Small intestine (tissue), 7 donors: ENCODE measurements at regions not wholly inside any gene's neighbourhood (a gene's known extent, or its start where the extent isn't known, plus 50 kb on each side); places are given as distances from the start of the nearest gene placed in this dataset.

Experiments
- DNase-seq, 2 donors: peaks; one replicate each; pipeline versions ENCODE4 v3.0.0 to v3.0.0-alpha.2; 2013
- FAIRE-seq: peaks from 2 replicates; lab custom pipeline; 2012; peaks lifted over from hg19 to GRCh38; lab: Jason Lieb, UNC
- H3K27ac ChIP-seq, 3 donors: one replicate each; pipeline ENCODE4 v1.5.1; 2013; ENCODE audit warnings: low read length in 2 of 3, mild to moderate bottlenecking in 2 of 3, control low read depth in 1 of 3, inconsistent platforms in 1 of 3, low read depth in 1 of 3, moderate library complexity in 1 of 3
- H3K27me3 ChIP-seq, 3 donors: one replicate each; pipeline ENCODE4 v1.6.1; 2013; ENCODE audit warnings: low read length in 3 of 3, inconsistent platforms in 1 of 3; ENCODE audit not compliant: control insufficient read depth in 3 of 3, insufficient read depth in 3 of 3
- H3K36me3 ChIP-seq, 3 donors: one replicate each; pipeline ENCODE4 v1.6.1; 2013; ENCODE audit warnings: low read length in 3 of 3, inconsistent platforms in 1 of 3, low read depth in 1 of 3, mild to moderate bottlenecking in 1 of 3, moderate library complexity in 1 of 3; ENCODE audit not compliant: control insufficient read depth in 3 of 3, insufficient read depth in 2 of 3
- H3K4me1 ChIP-seq, 3 donors: one replicate each; pipeline ENCODE4 v1.6.1; 2013; ENCODE audit warnings: low read length in 2 of 3, inconsistent platforms in 1 of 3, low read depth in 1 of 3, mild to moderate bottlenecking in 1 of 3, moderate library complexity in 1 of 3; ENCODE audit not compliant: control insufficient read depth in 3 of 3, insufficient read depth in 2 of 3
- H3K4me3 ChIP-seq, 3 donors: one replicate each; pipeline ENCODE4 v1.5.1; 2013; ENCODE audit warnings: low read length in 3 of 3, control low read depth in 1 of 3, inconsistent platforms in 1 of 3, low read depth in 1 of 3, mild to moderate bottlenecking in 1 of 3, moderate library complexity in 1 of 3
- H3K9me3 ChIP-seq, 2 donors: one replicate each; pipeline ENCODE4 v1.6.1; 2013; ENCODE audit warnings: low read depth in 1 of 2, low read length in 1 of 2; ENCODE audit not compliant: control insufficient read depth in 2 of 2, insufficient read depth in 1 of 2
- WGBS, 3 donors: extraction: QIAGEN DNeasy Blood & Tissue Kit; methylation state at CpG; one replicate each; pipeline ENCODE4 v1.1.7; 2013; 5-methylcytosine and 5-hydroxymethylcytosine counted together
- donor health status: healthy with polysubstance abuse.
- donor health status: control.
- donor health status: control.
- donor health status: Bipolar disorder and iron deficiency.
- donor health status: healthy.

- FAIRE-seq (no peak), DNase-seq (no peak)
- whole genome bisulfite sequencing, 3 donors = 91 to 92% (median 91%) methylated on average over 13 of the region's 13 CpGs
- H3K4me1 ChIP-seq = no peaks in the 10 kb centered on the region
- H3K4me3 ChIP-seq = no peak overlapping the region
- peaks cover 0 to 13% of the 10 kb centered on the region in 2 donors for H3K9me3 ChIP-seq
- no peaks in the 10 kb centered on the region for H3K36me3 ChIP-seq
- H3K27me3 ChIP-seq = no peaks in the 10 kb centered on the region
- H3K27ac ChIP-seq = no peak overlapping the region
Observed at GRCh38 chr12:17416748-17417147, 673.2 kb downstream of the RERGL start.

GRCh38 chr12:17414596-17414995 is 675.4 kb downstream of the RERGL start:
- FAIRE-seq = no peak
- Histone ChIP-seq H3K27ac (no peak overlapping the region), H3K27me3 (no peaks in the 10 kb centered on the region), H3K4me1 (no peaks in the 10 kb centered on the region), H3K4me3 (no peak overlapping the region), H3K9me3 (peaks cover 0 to 13% of the 10 kb centered on the region in 2 donors), H3K36me3 (no peaks in the 10 kb centered on the region)
- DNase-seq = no peak

- Histone ChIP-seq H3K4me1 (no peaks in the 10 kb centered on the region), H3K36me3 (no peaks in the 10 kb centered on the region), H3K4me3 (no peak overlapping the region), H3K9me3 (peaks cover 0 to 10% of the 10 kb centered on the region in 2 donors), H3K27me3 (no peaks in the 10 kb centered on the region), H3K27ac (no peak overlapping the region)
- DNase-seq = no peak
- 92 to 94% (median 94%) methylated on average over 5 of the region's 5 CpGs for WGBS, 3 donors
- no peak for FAIRE-seq
Observed at GRCh38 chr12:17411662-17412061, 678.3 kb downstream of the RERGL start.

GRCh38 chr12:17388679-17389078 is 701.3 kb downstream of the RERGL start:
- H3K36me3 ChIP-seq = no peaks in the 10 kb centered on the region
- H3K4me1 ChIP-seq = no peaks in the 10 kb centered on the region
- H3K4me3 ChIP-seq = no peak overlapping the region
- peaks cover 0 to 3% of the 10 kb centered on the region in 2 donors for H3K9me3 ChIP-seq
- 85 to 90% (median 89%) methylated on average over 4 of the region's 4 CpGs for WGBS, 3 donors
- H3K27me3 ChIP-seq = no peaks in the 10 kb centered on the region
- FAIRE-seq (no peak), DNase-seq (no peak)
- no peak overlapping the region for H3K27ac ChIP-seq

GRCh38 chr12:17383321-17383720 is 706.7 kb downstream of the RERGL start:
- no peak for DNase-seq
- no peak for FAIRE-seq
- 72 to 79% (median 79%) methylated on average over 3 of the region's 3 CpGs for WGBS, 3 donors

GRCh38 chr12:17381211-17381610 is 708.8 kb downstream of the RERGL start:
- Histone ChIP-seq H3K4me1 (no peaks in the 10 kb centered on the region), H3K36me3 (no peaks in the 10 kb centered on the region), H3K27ac (no peak overlapping the region), H3K4me3 (no peak overlapping the region), H3K9me3 (no peaks in the 10 kb centered on the region), H3K27me3 (no peaks in the 10 kb centered on the region)
- WGBS, 3 donors = 21 to 50% (median 24%) methylated on average over 2 of the region's 2 CpGs
- no peak for FAIRE-seq
- no peak for DNase-seq

More at GRCh38 chr12:17383321-17383720, 706.7 kb downstream of the RERGL start:
- Histone ChIP-seq H3K27ac (no peak overlapping the region), H3K4me3 (no peak overlapping the region), H3K9me3 (no peaks in the 10 kb centered on the region), H3K36me3 (no peaks in the 10 kb centered on the region), H3K4me1 (no peaks in the 10 kb centered on the region), H3K27me3 (no peaks in the 10 kb centered on the region)

- DNase-seq (no peak), FAIRE-seq (no peak)
- H3K27ac ChIP-seq = no peak overlapping the region
- H3K4me3 ChIP-seq = no peak overlapping the region
- no peaks in the 10 kb centered on the region for H3K36me3 ChIP-seq
- H3K9me3 ChIP-seq = peaks cover 0 to 1% of the 10 kb centered on the region in 2 donors
- no peaks in the 10 kb centered on the region for H3K27me3 ChIP-seq
- 17 to 43% (median 23%) methylated on average over 1 of the region's 1 CpG for whole genome bisulfite sequencing, 3 donors
- no peaks in the 10 kb centered on the region for H3K4me1 ChIP-seq
Observed at GRCh38 chr12:17372508-17372907, 717.5 kb downstream of the RERGL start.

GRCh38 chr12:17371491-17372215 is 718.3 kb downstream of the RERGL start:
- Histone ChIP-seq H3K4me1 (no peaks in the 10 kb centered on the region), H3K4me3 (no peak overlapping the region), H3K27ac (no peak overlapping the region), H3K27me3 (no peaks in the 10 kb centered on the region), H3K9me3 (peaks cover 0 to 1% of the 10 kb centered on the region in 2 donors), H3K36me3 (no peaks in the 10 kb centered on the region)
- DNase-seq (peak in 1 of 2 donors; percentile 1), FAIRE-seq (no peak)
- 70 to 79% (median 74%) methylated on average over 5 of the region's 5 CpGs for WGBS, 3 donors

- H3K27me3 ChIP-seq = no peaks in the 10 kb centered on the region
- DNase-seq (no peak), FAIRE-seq (no peak)
- no peaks in the 10 kb centered on the region for H3K36me3 ChIP-seq
- H3K9me3 ChIP-seq = peaks cover 0 to 1% of the 10 kb centered on the region in 2 donors
- no peak overlapping the region for H3K4me3 ChIP-seq
- no peak overlapping the region for H3K27ac ChIP-seq
- H3K4me1 ChIP-seq = no peaks in the 10 kb centered on the region
Observed at GRCh38 chr12:17370621-17371020, 719.4 kb downstream of the RERGL start.
